Neural cell (in vitro differentiated cells): ENCODE measurements at regions not wholly inside any gene's neighbourhood (a gene's known extent, or its start where the extent isn't known, plus 50 kb on each side); places are given as distances from the start of the nearest gene placed in this dataset.

Experiments
- EP300 ChIP-seq: fragments of 450-650 bp; conservative IDR thresholded peaks from 2 replicates; pipeline ENCODE4 v1.6.1; 2014; ENCODE audit warnings: antibody characterized with exemption, mild to moderate bottlenecking, moderate library complexity; ENCODE audit not compliant: poor library complexity, severe bottlenecking
- EZH2 ChIP-seq: fragments of 200-600, 300-800 bp; shearing (Covaris generic), sonication (generic); IDR thresholded peaks from 2 replicates; pipeline ENCODE4 v1.6.1; 2014; ENCODE audit warnings: antibody characterized with exemption, low read length, borderline replicate concordance, mild to moderate bottlenecking; ENCODE audit not compliant: insufficient read depth, poor library complexity, severe bottlenecking
- MXI1 ChIP-seq: fragments of 450-650 bp; conservative IDR thresholded peaks from 2 replicates; pipeline ENCODE4 v1.6.1; 2014; ENCODE audit warnings: antibody characterized with exemption, mild to moderate bottlenecking; ENCODE audit not compliant: poor library complexity, severe bottlenecking
- POLR2AphosphoS5 ChIP-seq: IDR thresholded peaks from 2 replicates; pipeline ENCODE4 v1.6.1; 2012
- RAD21 ChIP-seq: fragments of 450-650 bp; conservative IDR thresholded peaks from 2 replicates; pipeline ENCODE4 v1.6.1; 2014; ENCODE audit warnings: antibody characterized with exemption, mild to moderate bottlenecking, moderate library complexity
- SMC3 ChIP-seq: fragments of 450-650 bp; conservative IDR thresholded peaks from 2 replicates; pipeline ENCODE4 v1.6.1; 2014; ENCODE audit warnings: antibody characterized with exemption, mild to moderate bottlenecking, moderate library complexity; ENCODE audit not compliant: poor library complexity
- TAF1 ChIP-seq: IDR thresholded peaks from 2 replicates; pipeline ENCODE4 v1.6.1; 2012; ENCODE audit warnings: low read depth
- TF ChIP-seq, protein P1 (sequence below): fragments of 450-650 bp; IDR thresholded peaks from 2 replicates; pipeline ENCODE4 v1.5.1; 2014; ENCODE audit warnings: antibody characterized with exemption, mild to moderate bottlenecking, moderate library complexity; ENCODE audit not compliant: poor library complexity, severe bottlenecking
- TF ChIP-seq, protein P2 (sequence below): IDR thresholded peaks from 2 replicates; pipeline ENCODE4 v1.6.1; 2012; ENCODE audit warnings: borderline replicate concordance

DNA sequence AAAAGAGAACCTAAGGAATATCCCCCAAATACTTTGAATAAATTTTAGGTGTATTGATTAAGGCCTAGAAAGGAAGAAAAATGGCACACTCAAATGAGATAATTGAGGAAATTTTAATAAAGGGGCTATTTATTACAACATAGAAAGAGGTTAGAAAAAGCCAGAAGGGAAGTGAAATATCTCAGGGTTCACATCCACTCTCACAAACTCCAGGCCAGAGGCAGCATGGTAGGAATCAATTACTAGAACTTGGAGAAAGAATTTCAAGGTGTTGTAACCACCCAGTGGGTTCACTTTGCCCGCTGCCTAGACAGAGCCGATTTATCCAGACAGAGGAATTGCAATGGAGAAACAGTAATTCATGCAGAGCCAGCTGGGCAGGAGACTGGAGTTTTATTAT is 617.5 kb upstream of the ACVR2A start:
- TF ChIP-seq, protein P1, sequence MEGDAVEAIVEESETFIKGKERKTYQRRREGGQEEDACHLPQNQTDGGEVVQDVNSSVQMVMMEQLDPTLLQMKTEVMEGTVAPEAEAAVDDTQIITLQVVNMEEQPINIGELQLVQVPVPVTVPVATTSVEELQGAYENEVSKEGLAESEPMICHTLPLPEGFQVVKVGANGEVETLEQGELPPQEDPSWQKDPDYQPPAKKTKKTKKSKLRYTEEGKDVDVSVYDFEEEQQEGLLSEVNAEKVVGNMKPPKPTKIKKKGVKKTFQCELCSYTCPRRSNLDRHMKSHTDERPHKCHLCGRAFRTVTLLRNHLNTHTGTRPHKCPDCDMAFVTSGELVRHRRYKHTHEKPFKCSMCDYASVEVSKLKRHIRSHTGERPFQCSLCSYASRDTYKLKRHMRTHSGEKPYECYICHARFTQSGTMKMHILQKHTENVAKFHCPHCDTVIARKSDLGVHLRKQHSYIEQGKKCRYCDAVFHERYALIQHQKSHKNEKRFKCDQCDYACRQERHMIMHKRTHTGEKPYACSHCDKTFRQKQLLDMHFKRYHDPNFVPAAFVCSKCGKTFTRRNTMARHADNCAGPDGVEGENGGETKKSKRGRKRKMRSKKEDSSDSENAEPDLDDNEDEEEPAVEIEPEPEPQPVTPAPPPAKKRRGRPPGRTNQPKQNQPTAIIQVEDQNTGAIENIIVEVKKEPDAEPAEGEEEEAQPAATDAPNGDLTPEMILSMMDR = no peak
- TF ChIP-seq, protein P2, sequence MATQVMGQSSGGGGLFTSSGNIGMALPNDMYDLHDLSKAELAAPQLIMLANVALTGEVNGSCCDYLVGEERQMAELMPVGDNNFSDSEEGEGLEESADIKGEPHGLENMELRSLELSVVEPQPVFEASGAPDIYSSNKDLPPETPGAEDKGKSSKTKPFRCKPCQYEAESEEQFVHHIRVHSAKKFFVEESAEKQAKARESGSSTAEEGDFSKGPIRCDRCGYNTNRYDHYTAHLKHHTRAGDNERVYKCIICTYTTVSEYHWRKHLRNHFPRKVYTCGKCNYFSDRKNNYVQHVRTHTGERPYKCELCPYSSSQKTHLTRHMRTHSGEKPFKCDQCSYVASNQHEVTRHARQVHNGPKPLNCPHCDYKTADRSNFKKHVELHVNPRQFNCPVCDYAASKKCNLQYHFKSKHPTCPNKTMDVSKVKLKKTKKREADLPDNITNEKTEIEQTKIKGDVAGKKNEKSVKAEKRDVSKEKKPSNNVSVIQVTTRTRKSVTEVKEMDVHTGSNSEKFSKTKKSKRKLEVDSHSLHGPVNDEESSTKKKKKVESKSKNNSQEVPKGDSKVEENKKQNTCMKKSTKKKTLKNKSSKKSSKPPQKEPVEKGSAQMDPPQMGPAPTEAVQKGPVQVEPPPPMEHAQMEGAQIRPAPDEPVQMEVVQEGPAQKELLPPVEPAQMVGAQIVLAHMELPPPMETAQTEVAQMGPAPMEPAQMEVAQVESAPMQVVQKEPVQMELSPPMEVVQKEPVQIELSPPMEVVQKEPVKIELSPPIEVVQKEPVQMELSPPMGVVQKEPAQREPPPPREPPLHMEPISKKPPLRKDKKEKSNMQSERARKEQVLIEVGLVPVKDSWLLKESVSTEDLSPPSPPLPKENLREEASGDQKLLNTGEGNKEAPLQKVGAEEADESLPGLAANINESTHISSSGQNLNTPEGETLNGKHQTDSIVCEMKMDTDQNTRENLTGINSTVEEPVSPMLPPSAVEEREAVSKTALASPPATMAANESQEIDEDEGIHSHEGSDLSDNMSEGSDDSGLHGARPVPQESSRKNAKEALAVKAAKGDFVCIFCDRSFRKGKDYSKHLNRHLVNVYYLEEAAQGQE = no peak
- no peak for TF ChIP-seq POLR2AphosphoS5
- TF ChIP-seq RAD21 = no peak
- TF ChIP-seq SMC3 = no peak
- TF ChIP-seq EP300 = no peak
- TF ChIP-seq EZH2 = no peak
- no peak for TF ChIP-seq TAF1
- TF ChIP-seq MXI1 = no peak
